Calu3 (cell line): ENCODE measurements at regions not wholly inside any gene's neighbourhood (a gene's known extent, or its start where the extent isn't known, plus 50 kb on each side); places are given as distances from the start of the nearest gene placed in this dataset.
"Not testable (repeated sequence)": the region's sequence is repeated elsewhere in the genome, so short reads cannot be mapped to it uniquely, and the experiment has no call there.

Experiments
- BruUV-seq: library from RNA; stranded (reverse); fragments of 400-500 nt; replicated peaks from 2 replicates; lab custom pipeline; 2021; lab: Mats Ljungman, UMichigan
- CTCF ChIA-PET: fragments of 300-600 bp; sonication (Branson Sonifier 250); formaldehyde crosslinking; loops from one replicate; lab custom pipeline; 2022; ENCODE audit warnings: antibody characterized with exemption; lab: Charles Lee
- DNase-seq: peaks from one replicate; pipeline ENCODE4 v3.0.0; 2022
- H3K27ac Mint-ChIP-seq: one replicate; pipeline ENCODE4 v1.8.0; 2022; ENCODE audit warnings: mixed read lengths; ENCODE audit not compliant: unreplicated experiment
- H3K27me3 Mint-ChIP-seq: one replicate; pipeline ENCODE4 v1.8.0; 2022; ENCODE audit warnings: mixed read lengths; ENCODE audit not compliant: unreplicated experiment
- H3K36me3 Mint-ChIP-seq: one replicate; pipeline ENCODE4 v1.8.0; 2022; ENCODE audit warnings: mild to moderate bottlenecking, moderate library complexity, mixed read lengths; ENCODE audit not compliant: insufficient read depth, unreplicated experiment
- H3K4me1 Mint-ChIP-seq: one replicate; pipeline ENCODE4 v1.8.0; 2022; ENCODE audit warnings: mild to moderate bottlenecking, low read depth, mixed read lengths; ENCODE audit not compliant: unreplicated experiment
- H3K4me3 Mint-ChIP-seq: one replicate; pipeline ENCODE4 v1.8.0; 2022; ENCODE audit warnings: mild to moderate bottlenecking, low read depth, moderate library complexity, mixed read lengths; ENCODE audit not compliant: unreplicated experiment
- H3K9me3 Mint-ChIP-seq: one replicate; pipeline ENCODE4 v1.8.0; 2022; ENCODE audit warnings: low read depth, mixed read lengths; ENCODE audit not compliant: unreplicated experiment
- CTCF ChIP-seq: fragments of 200-600 bp; IDR thresholded peaks from one replicate; pipeline ENCODE4 v1.8.0; 2022; ENCODE audit warnings: antibody characterized with exemption; ENCODE audit not compliant: unreplicated experiment
- intact Hi-C: fragments of 100-400 bp; cut with micrococcal nuclease; formaldehyde crosslinking; loops from one replicate; pipeline ENCODE4 v1.10.0; 2022; ENCODE audit not compliant: unreplicated experiment

- Mint-ChIP-seq H3K27ac (no peak overlapping the region), H3K4me3 (no peak overlapping the region), H3K4me1 (peaks cover 6% of the 10 kb centered on the region), H3K27me3 (no peaks in the 10 kb centered on the region), H3K9me3 (peaks cover 2% of the 10 kb centered on the region), H3K36me3 (no peaks in the 10 kb centered on the region)
- CTCF ChIA-PET = no interaction called here
- no peak for DNase-seq
- no peak for TF ChIP-seq CTCF
- BruUV-seq = no TSS peak
- intact Hi-C loops = no loop called here
Observed at GRCh38 chr13:44866411-44866911, 122.8 kb downstream of the NUFIP1 start.

GRCh38 chr13:44865722-44866410 is 123.4 kb downstream of the NUFIP1 start:
- CTCF ChIA-PET = no interaction called here
- no peak for TF ChIP-seq CTCF
- H3K9me3 Mint-ChIP-seq = peaks cover 2% of the 10 kb centered on the region
- no TSS peak for BruUV-seq
- H3K27me3 Mint-ChIP-seq = no peaks in the 10 kb centered on the region
- H3K4me3 Mint-ChIP-seq = no peak overlapping the region
- H3K27ac Mint-ChIP-seq = no peak overlapping the region
- intact Hi-C loops = no loop called here
- no peak for DNase-seq
- H3K4me1 Mint-ChIP-seq = peaks cover 6% of the 10 kb centered on the region
- H3K36me3 Mint-ChIP-seq = no peaks in the 10 kb centered on the region

DNA sequence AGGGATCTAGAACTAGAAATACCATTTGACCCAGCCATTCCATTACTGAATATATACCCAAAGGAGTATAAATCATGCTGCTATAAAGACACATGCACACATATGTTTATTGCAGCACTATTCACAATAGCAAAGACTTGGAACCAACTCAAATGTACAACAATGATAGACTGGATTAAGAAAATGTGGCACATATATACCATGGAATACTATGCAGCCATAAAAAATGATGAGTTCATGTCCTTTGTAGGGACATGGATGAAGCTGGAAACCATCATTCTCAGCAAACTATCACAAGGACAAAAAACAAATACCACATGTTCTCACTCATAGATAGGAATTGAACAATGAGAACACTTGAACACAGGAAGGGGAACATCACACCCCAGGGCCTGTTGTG is 125.6 kb downstream of the NUFIP1 start:
- BruUV-seq, H3K9me3 Mint-ChIP-seq, H3K4me3 Mint-ChIP-seq, H3K27me3 Mint-ChIP-seq, H3K4me1 Mint-ChIP-seq, H3K36me3 Mint-ChIP-seq, H3K27ac Mint-ChIP-seq, CTCF ChIA-PET, intact Hi-C loops, DNase-seq: not testable (repeated sequence)

GRCh38 chr13:44860454-44860853 is 128.8 kb downstream of the NUFIP1 start:
- Mint-ChIP-seq H3K27ac (no peak overlapping the region), H3K4me1 (peaks cover 8% of the 10 kb centered on the region), H3K27me3 (no peaks in the 10 kb centered on the region), H3K9me3 (no peaks in the 10 kb centered on the region), H3K36me3 (no peaks in the 10 kb centered on the region), H3K4me3 (no peak overlapping the region)
- no TSS peak for BruUV-seq
- TF ChIP-seq CTCF = no peak
- CTCF ChIA-PET = no interaction called here
- no peak for DNase-seq
- intact Hi-C loops = no loop called here

- Mint-ChIP-seq H3K36me3 (peaks cover 6% of the 10 kb centered on the region), H3K27me3 (no peaks in the 10 kb centered on the region), H3K9me3 (no peaks in the 10 kb centered on the region), H3K27ac (no peak overlapping the region), H3K4me3 (no peak overlapping the region), H3K4me1 (peaks cover 24% of the 10 kb centered on the region)
- no TSS peak for BruUV-seq
- TF ChIP-seq CTCF = no peak
- intact Hi-C loops = no loop called here
- DNase-seq = no peak
- CTCF ChIA-PET = no interaction called here
Observed at GRCh38 chr13:44857736-44858135, 131.5 kb downstream of the NUFIP1 start.
